HCT116 (cell line): ENCODE measurements at regions not wholly inside any gene's neighbourhood (a gene's known extent, or its start where the extent isn't known, plus 50 kb on each side); places are given as distances from the start of the nearest gene placed in this dataset.

Experiments
- ATAC-seq: fragments of 200-7000 bp; cut with Tn5 transposase; 2 replicates; pipeline ENCODE4 v1.9.1; 2020; ENCODE audit warnings: mild to moderate bottlenecking, moderate library complexity
- BruUV-seq: library from RNA; stranded (reverse); fragments of 400-500 nt; replicated peaks from 2 replicates; lab custom pipeline; 2021; lab: Mats Ljungman, UMichigan
- CTCF ChIA-PET: fragments of 300-600 bp; sonication (Branson Sonifier 250); formaldehyde crosslinking; loops from one replicate; lab custom pipeline; 2021; ENCODE audit warnings: antibody characterized with exemption; lab: Charles Lee
- POLR2A ChIA-PET: fragments of 300-600, 350-600 bp; sonication (Branson Sonifier 250); formaldehyde crosslinking; loops from one replicate; lab custom pipeline; 2021; ENCODE audit warnings: antibody characterized with exemption; lab: Charles Lee
- RAD21 ChIA-PET, 2 experiments: fragments of 300-600 bp; sonication (Branson Sonifier 250); formaldehyde crosslinking; loops; one replicate each; lab custom pipeline; 2023; ENCODE audit warnings: low total read pairs in 2 of 2; ENCODE audit not compliant: uncharacterized antibody in 2 of 2, unreplicated experiment in 2 of 2, low non-redundant PET in 1 of 2; lab: Charles Lee
- DNase-seq: peaks from one replicate; pipeline ENCODE4 v3.0.0-alpha.2; 2010; ENCODE audit warnings: low read depth, low spot score
- H2AFZ ChIP-seq: fragments of 200-600 bp; shearing (Covaris generic), sonication (generic); 2 replicates; pipeline ENCODE4 v1.6.1; 2017; ENCODE audit warnings: low read depth, mixed run types, mixed read lengths, antibody characterized with exemption, low read length; ENCODE audit not compliant: poor library complexity, severe bottlenecking
- H3K27ac ChIP-seq: 2 replicates; pipeline ENCODE4 v1.5.1; 2012; ENCODE audit warnings: low read depth, low read length
- H3K27me3 ChIP-seq: fragments of 200-600 bp; sonication (generic); 2 replicates; pipeline ENCODE4 v1.6.1; 2016; ENCODE audit warnings: mixed run types, low read length, mixed read lengths; ENCODE audit not compliant: insufficient read depth
- H3K36me3 ChIP-seq, 2 experiments: fragments of 200-500 bp in 1 of 2; fragments of 200-600 bp in 1 of 2; sonication (Bioruptor generic) in 1 of 2; sonication (generic) in 1 of 2; 2 replicates each; pipeline versions ENCODE4 v1.5.1 to v1.6.1; 2014 to 2016; ENCODE audit warnings: low read length in 2 of 2, inconsistent platforms in 1 of 2, mixed read lengths in 1 of 2, mixed run types in 1 of 2; ENCODE audit not compliant: insufficient read depth in 2 of 2, control insufficient read depth in 1 of 2
- H3K4me1 ChIP-seq, 2 experiments: fragments of 200-600 bp in 1 of 2; sonication (generic) in 1 of 2; 2 replicates each; pipeline versions ENCODE4 v1.5.1 to v1.6.1; 2012 to 2017; ENCODE audit warnings: low read length in 2 of 2, inconsistent platforms in 1 of 2, mild to moderate bottlenecking in 1 of 2, mixed read lengths in 1 of 2, mixed run types in 1 of 2, moderate library complexity in 1 of 2; ENCODE audit not compliant: insufficient read depth in 2 of 2, control insufficient read depth in 1 of 2
- H3K4me2 ChIP-seq: fragments of 200-600 bp; sonication (generic); 2 replicates; pipeline ENCODE4 v1.6.1; 2017; ENCODE audit warnings: mixed run types, low read length, mixed read lengths
- H3K4me3 ChIP-seq, 2 experiments: fragments of 200-600 bp in 1 of 2; sonication (generic) in 1 of 2; replicated peaks in 1 of 2; 2 replicates each; pipeline ENCODE4 v1.5.1; 2011 to 2016; ENCODE audit warnings: low read length in 2 of 2, control low read depth in 1 of 2, low read depth in 1 of 2, mild to moderate bottlenecking in 1 of 2, mixed read lengths in 1 of 2, mixed run types in 1 of 2
- H3K79me2 ChIP-seq: fragments of 200-600 bp; sonication (generic); 2 replicates; pipeline ENCODE4 v1.6.1; 2017; ENCODE audit warnings: mild to moderate bottlenecking, mixed run types, low read length, moderate library complexity, mixed read lengths; ENCODE audit not compliant: insufficient read depth
- H3K9ac ChIP-seq: fragments of 200-600 bp; sonication (generic); 2 replicates; pipeline ENCODE4 v1.6.1; 2016; ENCODE audit warnings: low read length, mixed read lengths
- H3K9me2 ChIP-seq: fragments of 200-600 bp; sonication (generic), shearing (Covaris generic); 2 replicates; pipeline ENCODE4 v1.6.1; 2017; ENCODE audit warnings: mixed run types, mild to moderate bottlenecking, moderate library complexity; ENCODE audit not compliant: insufficient read depth
- H3K9me3 ChIP-seq, 2 experiments: fragments of 200-500 bp in 1 of 2; fragments of 200-600 bp in 1 of 2; sonication (Bioruptor generic) in 1 of 2; sonication (generic) in 1 of 2; 2 replicates each; pipeline ENCODE4 v1.6.1; 2014 to 2017; ENCODE audit warnings: low read length in 2 of 2, mixed read lengths in 2 of 2, inconsistent platforms in 1 of 2, low read depth in 1 of 2, mild to moderate bottlenecking in 1 of 2, mixed run types in 1 of 2, moderate library complexity in 1 of 2; ENCODE audit not compliant: control insufficient read depth in 1 of 2, insufficient read depth in 1 of 2
- H4K20me1 ChIP-seq: fragments of 200-600 bp; sonication (generic), shearing (Covaris generic); 2 replicates; pipeline ENCODE4 v1.6.1; 2017; ENCODE audit warnings: mixed run types, mild to moderate bottlenecking, moderate library complexity; ENCODE audit not compliant: insufficient read depth
- ATF3 ChIP-seq: IDR thresholded peaks from 2 replicates; pipeline ENCODE4 v1.6.1; 2012
- CBX3 ChIP-seq: IDR thresholded peaks from 2 replicates; pipeline ENCODE4 v1.6.1; 2012; ENCODE audit warnings: low read depth
- EGR1 ChIP-seq: IDR thresholded peaks from 2 replicates; pipeline ENCODE4 v1.6.1; 2012; ENCODE audit warnings: low read depth
- ELF1 ChIP-seq: IDR thresholded peaks from 2 replicates; pipeline ENCODE4 v1.6.1; 2012; ENCODE audit warnings: low read depth, borderline replicate concordance
- EZH2 ChIP-seq: fragments of 200-600 bp; sonication (generic); IDR thresholded peaks from 2 replicates; pipeline ENCODE4 v1.6.1; 2017; ENCODE audit warnings: antibody characterized with exemption, mixed run types
- MAX ChIP-seq: IDR thresholded peaks from 2 replicates; pipeline ENCODE4 v1.6.1; 2012
- POLR2A ChIP-seq: IDR thresholded peaks from 2 replicates; pipeline ENCODE4 v1.7.0; 2011; ENCODE audit warnings: borderline replicate concordance; ENCODE audit not compliant: insufficient read depth, insufficient read length; ENCODE audit errors: extremely low read depth
- POLR2AphosphoS5 ChIP-seq: IDR thresholded peaks from 2 replicates; pipeline ENCODE4 v1.6.1; 2011; ENCODE audit warnings: mild to moderate bottlenecking, low read depth, low read length, moderate library complexity
- SIN3A ChIP-seq: IDR thresholded peaks from 2 replicates; pipeline ENCODE4 v1.6.1; 2012; ENCODE audit warnings: low read depth
- SP1 ChIP-seq: IDR thresholded peaks from 2 replicates; pipeline ENCODE4 v1.6.1; 2012; ENCODE audit warnings: low read depth
- TCF7L2 ChIP-seq: IDR thresholded peaks from 2 replicates; pipeline ENCODE4 v1.7.0; 2011; ENCODE audit warnings: borderline replicate concordance, inconsistent platforms; ENCODE audit not compliant: insufficient read depth, insufficient read length; ENCODE audit errors: extremely low read depth
- YY1 ChIP-seq: IDR thresholded peaks from 2 replicates; pipeline ENCODE4 v1.6.1; 2011; ENCODE audit warnings: low read length, low read depth, moderate library complexity, mild to moderate bottlenecking; ENCODE audit not compliant: insufficient replicate concordance; ENCODE audit errors: extremely low read depth
- intact Hi-C: fragments of 100-400 bp; cut with micrococcal nuclease; formaldehyde crosslinking; loops from 2 replicates; pipeline ENCODE4 v1.10.0; 2022
- TF ChIP-seq, protein P1 (sequence below): IDR thresholded peaks from 2 replicates; pipeline ENCODE4 v1.6.1; 2012; ENCODE audit warnings: low read depth

DNA sequence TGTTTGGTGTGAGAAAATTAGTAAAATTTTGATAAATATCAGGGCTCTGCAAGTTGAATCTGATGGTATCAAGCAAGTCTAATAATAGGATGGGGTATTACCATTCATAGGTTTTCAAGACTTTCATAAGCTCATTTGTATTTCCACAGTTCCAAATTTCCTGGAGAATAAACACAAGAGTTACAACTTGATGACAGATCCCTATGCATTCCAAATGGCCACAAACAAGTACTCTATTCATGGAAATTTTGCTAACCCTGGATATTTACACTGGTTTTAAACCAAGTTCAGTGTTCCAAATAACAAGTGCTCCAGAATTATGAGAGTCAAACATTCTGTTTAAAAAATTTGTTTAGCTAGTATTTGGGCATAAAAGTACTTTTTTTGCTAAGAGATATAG, 75.0 kb upstream of the CNTN6 start:
- H3K27me3 ChIP-seq = no peaks in the 10 kb centered on the region
- intact Hi-C loops = no loop called here
- no peak overlapping the region for H3K9ac ChIP-seq
- no peak for ATAC-seq
- no peaks in the 10 kb centered on the region for H3K79me2 ChIP-seq
- CTCF ChIA-PET = no interaction called here
- H2AFZ ChIP-seq = no peak overlapping the region
- no peak overlapping the region for H3K4me3 ChIP-seq
- H3K9me3 ChIP-seq = peaks cover 4 to 16% of the 10 kb centered on the region in 2 experiments; a peak in 2 of 4 replicates
- BruUV-seq = no TSS peak
- no peaks in the 10 kb centered on the region for H3K36me3 ChIP-seq
- H3K27ac ChIP-seq = no peak overlapping the region
- RAD21 ChIA-PET = no interaction called here
- POLR2A ChIA-PET = no interaction called here
- H4K20me1 ChIP-seq = no peaks in the 10 kb centered on the region
- no peak for DNase-seq
- H3K4me1 ChIP-seq = no peaks in the 10 kb centered on the region
- no peak overlapping the region for H3K4me2 ChIP-seq
- no peaks in the 10 kb centered on the region for H3K9me2 ChIP-seq
- TF ChIP-seq POLR2AphosphoS5 (no peak), SP1 (no peak), TCF7L2 (no peak), ELF1 (no peak), ATF3 (no peak), EZH2 (no peak), POLR2A (no peak), CBX3 (no peak), EGR1 (no peak), SIN3A (no peak), YY1 (no peak), MAX (no peak)
- TF ChIP-seq, protein P1, sequence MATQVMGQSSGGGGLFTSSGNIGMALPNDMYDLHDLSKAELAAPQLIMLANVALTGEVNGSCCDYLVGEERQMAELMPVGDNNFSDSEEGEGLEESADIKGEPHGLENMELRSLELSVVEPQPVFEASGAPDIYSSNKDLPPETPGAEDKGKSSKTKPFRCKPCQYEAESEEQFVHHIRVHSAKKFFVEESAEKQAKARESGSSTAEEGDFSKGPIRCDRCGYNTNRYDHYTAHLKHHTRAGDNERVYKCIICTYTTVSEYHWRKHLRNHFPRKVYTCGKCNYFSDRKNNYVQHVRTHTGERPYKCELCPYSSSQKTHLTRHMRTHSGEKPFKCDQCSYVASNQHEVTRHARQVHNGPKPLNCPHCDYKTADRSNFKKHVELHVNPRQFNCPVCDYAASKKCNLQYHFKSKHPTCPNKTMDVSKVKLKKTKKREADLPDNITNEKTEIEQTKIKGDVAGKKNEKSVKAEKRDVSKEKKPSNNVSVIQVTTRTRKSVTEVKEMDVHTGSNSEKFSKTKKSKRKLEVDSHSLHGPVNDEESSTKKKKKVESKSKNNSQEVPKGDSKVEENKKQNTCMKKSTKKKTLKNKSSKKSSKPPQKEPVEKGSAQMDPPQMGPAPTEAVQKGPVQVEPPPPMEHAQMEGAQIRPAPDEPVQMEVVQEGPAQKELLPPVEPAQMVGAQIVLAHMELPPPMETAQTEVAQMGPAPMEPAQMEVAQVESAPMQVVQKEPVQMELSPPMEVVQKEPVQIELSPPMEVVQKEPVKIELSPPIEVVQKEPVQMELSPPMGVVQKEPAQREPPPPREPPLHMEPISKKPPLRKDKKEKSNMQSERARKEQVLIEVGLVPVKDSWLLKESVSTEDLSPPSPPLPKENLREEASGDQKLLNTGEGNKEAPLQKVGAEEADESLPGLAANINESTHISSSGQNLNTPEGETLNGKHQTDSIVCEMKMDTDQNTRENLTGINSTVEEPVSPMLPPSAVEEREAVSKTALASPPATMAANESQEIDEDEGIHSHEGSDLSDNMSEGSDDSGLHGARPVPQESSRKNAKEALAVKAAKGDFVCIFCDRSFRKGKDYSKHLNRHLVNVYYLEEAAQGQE = no peak
- TF ChIP-seq, all 23 proteins: peak for 0
